Endodermal cell (in vitro differentiated cells): ENCODE measurements at regions not wholly inside any gene's neighbourhood (a gene's known extent, or its start where the extent isn't known, plus 50 kb on each side); places are given as distances from the start of the nearest gene placed in this dataset.

ENCODE experiments used
- DNase-seq: peaks from one replicate; pipeline ENCODE4 v3.0.0-alpha.2; 2017
- H3K27ac ChIP-seq: 2 replicates; pipeline ENCODE4 v1.5.1; 2013; ENCODE audit warnings: mild to moderate bottlenecking, low read depth, low read length, moderate library complexity
- H3K27me3 ChIP-seq: 2 replicates; pipeline ENCODE4 v1.6.1; 2013; ENCODE audit warnings: mild to moderate bottlenecking, low read length, moderate library complexity; ENCODE audit not compliant: insufficient read depth, control insufficient read depth, poor library complexity, severe bottlenecking
- H3K36me3 ChIP-seq: 2 replicates; pipeline ENCODE4 v1.7.0; 2013; ENCODE audit warnings: mild to moderate bottlenecking, low read length, moderate library complexity; ENCODE audit not compliant: control insufficient read depth, insufficient read depth
- H3K4me1 ChIP-seq: one replicate; pipeline ENCODE4 v1.7.0; 2013; ENCODE audit warnings: low read length; ENCODE audit not compliant: control insufficient read depth, insufficient read depth
- H3K4me3 ChIP-seq: 2 replicates; pipeline ENCODE4 v1.5.1; 2013; ENCODE audit warnings: mild to moderate bottlenecking, low read length, moderate library complexity
- H3K9ac ChIP-seq: 2 replicates; pipeline ENCODE4 v1.6.1; 2013; ENCODE audit warnings: mild to moderate bottlenecking, low read length, moderate library complexity; ENCODE audit not compliant: poor library complexity, severe bottlenecking; ENCODE audit errors: extremely low read depth
- H3K9me3 ChIP-seq: 2 replicates; pipeline ENCODE4 v1.6.1; 2013; ENCODE audit warnings: mild to moderate bottlenecking, low read length, moderate library complexity; ENCODE audit not compliant: control insufficient read depth
- H3K27ac Mint-ChIP-seq: 2 replicates; pipeline ENCODE4 v1.8.0; 2020; ENCODE audit warnings: mixed read lengths
- H3K27me3 Mint-ChIP-seq: 2 replicates; pipeline ENCODE4 v1.8.0; 2021; ENCODE audit warnings: mild to moderate bottlenecking, mixed read lengths; ENCODE audit not compliant: insufficient read depth
- H3K36me3 Mint-ChIP-seq: 2 replicates; pipeline ENCODE4 v1.8.0; 2020; ENCODE audit warnings: low read depth, mixed read lengths
- H3K4me1 Mint-ChIP-seq: 2 replicates; pipeline ENCODE4 v1.8.0; 2020; ENCODE audit warnings: mixed read lengths
- H3K4me3 Mint-ChIP-seq: 2 replicates; pipeline ENCODE4 v1.8.0; 2020; ENCODE audit warnings: mild to moderate bottlenecking, moderate library complexity, mixed read lengths
- H3K9me3 Mint-ChIP-seq: 2 replicates; pipeline ENCODE4 v1.8.0; 2020; ENCODE audit warnings: mild to moderate bottlenecking, mixed read lengths
- CTCF ChIP-seq: fragments of 200-600 bp; sonication (generic); conservative IDR thresholded peaks from 2 replicates; pipeline ENCODE4 v1.5.0; 2021; ENCODE audit warnings: antibody characterized with exemption, mild to moderate bottlenecking
- WGBS, 2 experiments: methylation state at CpG; one replicate each; pipeline versions ENCODE4 v1.1.5 to v1.1.7; 2013; ENCODE audit warnings: missing lambda C conversion rate in 2 of 2, mixed read lengths in 1 of 2; ENCODE audit not compliant: insufficient coverage in 1 of 2, insufficient read length in 1 of 2; 5-methylcytosine and 5-hydroxymethylcytosine counted together

GRCh38 chr1:189866606-189867005 lies 611.1 kb downstream of the BRINP3 start:
- no peaks in the 10 kb centered on the region for H3K27me3 ChIP-seq
- H3K27ac Mint-ChIP-seq = no peak overlapping the region
- no peaks in the 10 kb centered on the region for H3K27me3 Mint-ChIP-seq
- H3K9me3 ChIP-seq = no peaks in the 10 kb centered on the region
- no peaks in the 10 kb centered on the region for H3K9me3 Mint-ChIP-seq
- peaks cover 6% of the 10 kb centered on the region for H3K4me1 Mint-ChIP-seq
- H3K9ac ChIP-seq = no peak overlapping the region
- 100% methylated on average over 1 of the region's 1 CpG; no CpG with 5 or more reads in 1 of the 2 experiments for WGBS, 2 experiments
- no peak for TF ChIP-seq CTCF
- H3K4me3 Mint-ChIP-seq = no peak overlapping the region
- H3K4me1 ChIP-seq = no peaks in the 10 kb centered on the region
- DNase-seq = no peak
- no peak overlapping the region for H3K4me3 ChIP-seq
- H3K36me3 ChIP-seq = no peaks in the 10 kb centered on the region
- H3K27ac ChIP-seq = no peak overlapping the region
- H3K36me3 Mint-ChIP-seq = no peaks in the 10 kb centered on the region

GRCh38 chr1:189868021-189868420 lies 609.6 kb downstream of the BRINP3 start:
- Mint-ChIP-seq H3K4me1 (peaks cover 9% of the 10 kb centered on the region), H3K9me3 (no peaks in the 10 kb centered on the region), H3K27ac (no peak overlapping the region), H3K4me3 (no peak overlapping the region), H3K27me3 (no peaks in the 10 kb centered on the region), H3K36me3 (no peaks in the 10 kb centered on the region)
- Histone ChIP-seq H3K9ac (no peak overlapping the region), H3K9me3 (no peaks in the 10 kb centered on the region), H3K27me3 (no peaks in the 10 kb centered on the region), H3K27ac (no peak overlapping the region), H3K36me3 (no peaks in the 10 kb centered on the region), H3K4me1 (no peaks in the 10 kb centered on the region), H3K4me3 (no peak overlapping the region)
- DNase-seq = no peak
- 88 to 93% methylated on average over 4 of the region's 4 CpGs for WGBS, 2 experiments
- TF ChIP-seq CTCF = no peak

- H3K4me3 ChIP-seq = no peak overlapping the region
- no peaks in the 10 kb centered on the region for H3K27me3 ChIP-seq
- H3K27me3 Mint-ChIP-seq = no peaks in the 10 kb centered on the region
- no peak overlapping the region for H3K4me3 Mint-ChIP-seq
- H3K36me3 Mint-ChIP-seq = no peaks in the 10 kb centered on the region
- no peaks in the 10 kb centered on the region for H3K4me1 ChIP-seq
- H3K36me3 ChIP-seq = no peaks in the 10 kb centered on the region
- no peak for DNase-seq
- no peak overlapping the region for H3K9ac ChIP-seq
- TF ChIP-seq CTCF = no peak
- H3K9me3 ChIP-seq = no peaks in the 10 kb centered on the region
- H3K4me1 Mint-ChIP-seq = peaks cover 9% of the 10 kb centered on the region
- no peak overlapping the region for H3K27ac ChIP-seq
- H3K27ac Mint-ChIP-seq = no peak overlapping the region
- peaks cover 2% of the 10 kb centered on the region for H3K9me3 Mint-ChIP-seq
These were observed 602.8 kb downstream of the BRINP3 start for GRCh38 chr1:189874715-189875435.
